HEK293 (cell line): ENCODE measurements at regions not wholly inside any gene's neighbourhood (a gene's known extent, or its start where the extent isn't known, plus 50 kb on each side); places are given as distances from the start of the nearest gene placed in this dataset.

Experiments
- CTCF ChIA-PET: fragments of 350-600 bp; formaldehyde crosslinking; extraction: SDS; loops from one replicate; lab custom pipeline; 2021; ENCODE audit warnings: antibody characterized with exemption; lab: Yijun Ruan, JAX
- POLR2A ChIA-PET: fragments of 300-600 bp; formaldehyde crosslinking; extraction: SDS; loops from one replicate; lab custom pipeline; 2020; ENCODE audit warnings: antibody characterized with exemption, inconsistent platforms; lab: Yijun Ruan, JAX
- H3K27ac ChIP-seq: fragments of 200-500 bp; sonication (Bioruptor generic); 2 replicates; pipeline ENCODE4 v1.5.1; 2014; ENCODE audit warnings: low read depth, low read length, control low read depth, inconsistent platforms; ENCODE audit errors: extremely low read depth
- H3K36me3 ChIP-seq, 2 experiments: fragments of 200-500 bp in 1 of 2; sonication (Bioruptor generic) in 1 of 2; 1 replicate in 1 of 2; 2 replicates in 1 of 2; pipeline ENCODE4 v1.5.1; 2014 to 2017; ENCODE audit warnings: inconsistent platforms in 2 of 2, low read length in 2 of 2; ENCODE audit not compliant: control insufficient read depth in 2 of 2, insufficient read depth in 1 of 2
- H3K4me1 ChIP-seq: fragments of 200-500 bp; sonication (Bioruptor generic); 2 replicates; pipeline ENCODE4 v1.5.1; 2014; ENCODE audit warnings: mild to moderate bottlenecking, low read length, inconsistent platforms; ENCODE audit not compliant: control insufficient read depth, insufficient read depth
- H3K4me3 ChIP-seq: 2 replicates; pipeline ENCODE4 v1.5.1; 2011; ENCODE audit warnings: low read depth, mild to moderate bottlenecking, control low read depth, low read length, moderate library complexity
- H3K9me3 ChIP-seq: fragments of 200-500 bp; sonication (Bioruptor generic); 2 replicates; pipeline ENCODE4 v1.5.1; 2014; ENCODE audit warnings: low read depth, low read length, inconsistent platforms; ENCODE audit not compliant: control insufficient read depth, insufficient read depth
- BCL11B ChIP-seq: fragments of 450-650 bp; formaldehyde crosslinking; IDR thresholded peaks from 2 replicates; pipeline ENCODE4 v1.5.1; 2016; ENCODE audit warnings: low read depth, missing biosample characterization, missing genetic modification characterization
- BCL6B ChIP-seq: fragments of 450-650 bp; formaldehyde crosslinking; IDR thresholded peaks from 2 replicates; pipeline ENCODE4 v1.5.1; 2017; ENCODE audit warnings: missing biosample characterization, missing genetic modification characterization
- FEZF1 ChIP-seq: fragments of 450-650 bp; formaldehyde crosslinking; IDR thresholded peaks from 2 replicates; pipeline ENCODE4 v1.5.1; 2016; ENCODE audit warnings: missing biosample characterization, missing genetic modification characterization
- GLI2 ChIP-seq: fragments of 450-650 bp; formaldehyde crosslinking; IDR thresholded peaks from 2 replicates; pipeline ENCODE4; 2017; ENCODE audit warnings: missing biosample characterization, missing genetic modification characterization, low read depth, borderline replicate concordance
- KLF16 ChIP-seq: fragments of 450-650 bp; formaldehyde crosslinking; IDR thresholded peaks from 2 replicates; pipeline ENCODE4 v1.5.1; 2017; ENCODE audit warnings: missing biosample characterization, missing genetic modification characterization
- PRDM1 ChIP-seq: fragments of 450-650 bp; formaldehyde crosslinking; IDR thresholded peaks from 2 replicates; pipeline ENCODE4; 2016; ENCODE audit warnings: missing biosample characterization, missing genetic modification characterization
- SCRT1 ChIP-seq: fragments of 450-650 bp; formaldehyde crosslinking; IDR thresholded peaks from 2 replicates; pipeline ENCODE4 v1.5.1; 2016; ENCODE audit warnings: missing biosample characterization, missing genetic modification characterization, borderline replicate concordance
- WT1 ChIP-seq: fragments of 450-650 bp; formaldehyde crosslinking; IDR thresholded peaks from 2 replicates; pipeline ENCODE4 v1.5.1; 2016; ENCODE audit warnings: missing biosample characterization, missing genetic modification characterization
- ZBTB11 ChIP-seq: fragments of 450-650 bp; formaldehyde crosslinking; conservative IDR thresholded peaks from 2 replicates; pipeline ENCODE4 v1.5.1; 2016; ENCODE audit warnings: low read depth, missing biosample characterization, missing genetic modification characterization
- ZFP3 ChIP-seq: fragments of 450-650 bp; formaldehyde crosslinking; IDR thresholded peaks from 2 replicates; pipeline ENCODE4 v1.5.1; 2016; ENCODE audit warnings: low read depth, missing biosample characterization, missing genetic modification characterization
- ZNF138 ChIP-seq: fragments of 450-650 bp; formaldehyde crosslinking; IDR thresholded peaks from 2 replicates; pipeline ENCODE4 v1.5.1; 2016; ENCODE audit warnings: missing biosample characterization, missing genetic modification characterization, borderline replicate concordance
- ZNF2 ChIP-seq: fragments of 450-650 bp; formaldehyde crosslinking; IDR thresholded peaks from 2 replicates; pipeline ENCODE4 v1.5.1; 2016; ENCODE audit warnings: missing biosample characterization, missing genetic modification characterization
- ZNF202 ChIP-seq: fragments of 450-650 bp; formaldehyde crosslinking; IDR thresholded peaks from 2 replicates; pipeline ENCODE4 v1.5.1; 2016; ENCODE audit warnings: missing biosample characterization, missing genetic modification characterization, borderline replicate concordance
- ZNF248 ChIP-seq: fragments of 450-650 bp; formaldehyde crosslinking; IDR thresholded peaks from 2 replicates; pipeline ENCODE4 v1.5.1; 2017; ENCODE audit warnings: missing biosample characterization, missing genetic modification characterization
- ZNF274 ChIP-seq, 2 experiments: fragments of 200-500 bp in 1 of 2; fragments of 450-650 bp in 1 of 2; sonication (Bioruptor generic) in 1 of 2; formaldehyde crosslinking in 1 of 2; IDR thresholded peaks; 2 replicates each; pipeline versions ENCODE4 v1.5.1 to v1.6.1; 2014 to 2016; ENCODE audit warnings: borderline replicate concordance in 1 of 2, inconsistent platforms in 1 of 2, low read length in 1 of 2, missing biosample characterization in 1 of 2, missing genetic modification characterization in 1 of 2
- ZNF302 ChIP-seq: fragments of 450-650 bp; formaldehyde crosslinking; IDR thresholded peaks from 2 replicates; pipeline ENCODE4 v1.5.1; 2016; ENCODE audit warnings: missing biosample characterization, missing genetic modification characterization, low read depth
- ZNF423 ChIP-seq: fragments of 450-650 bp; formaldehyde crosslinking; IDR thresholded peaks from 2 replicates; pipeline ENCODE4 v1.5.1; 2016; ENCODE audit warnings: missing biosample characterization, missing genetic modification characterization
- ZNF488 ChIP-seq: fragments of 450-650 bp; formaldehyde crosslinking; IDR thresholded peaks from 2 replicates; pipeline ENCODE4 v1.5.1; 2016; ENCODE audit warnings: missing biosample characterization, missing genetic modification characterization
- ZNF585B ChIP-seq: fragments of 450-650 bp; formaldehyde crosslinking; IDR thresholded peaks from 2 replicates; pipeline ENCODE4 v1.5.1; 2016; ENCODE audit warnings: missing biosample characterization, missing genetic modification characterization
- ZNF639 ChIP-seq: fragments of 450-650 bp; formaldehyde crosslinking; IDR thresholded peaks from 2 replicates; pipeline ENCODE4 v1.5.1; 2016; ENCODE audit warnings: missing biosample characterization, missing genetic modification characterization
- ZNF76 ChIP-seq: fragments of 450-650 bp; formaldehyde crosslinking; IDR thresholded peaks from 2 replicates; pipeline ENCODE4; 2016; ENCODE audit warnings: low read depth, missing biosample characterization, missing genetic modification characterization, borderline replicate concordance
- ZNF830 ChIP-seq: fragments of 450-650 bp; IDR thresholded peaks from 2 replicates; pipeline ENCODE4 v1.5.0; 2018; ENCODE audit warnings: missing biosample characterization, missing genetic modification characterization, low read depth, mild to moderate bottlenecking, moderate library complexity

- no peaks in the 10 kb centered on the region for H3K4me1 ChIP-seq
- H3K4me3 ChIP-seq, result no peak overlapping the region
- H3K9me3 ChIP-seq, result no peaks in the 10 kb centered on the region
- ChIA-PET POLR2A (no interaction called here), CTCF (no interaction called here)
- TF ChIP-seq BCL11B (tag by site-specific recombination) (no peak), GLI2 (no peak), ZNF423 (no peak), ZNF248 (no peak), ZNF138 (no peak), ZNF585B (tag by site-specific recombination) (no peak), ZNF488 (tag by site-specific recombination) (no peak), WT1 (no peak), PRDM1 (tag by site-specific recombination) (no peak), BCL6B (tag by site-specific recombination) (no peak), ZNF2 (tag by site-specific recombination) (no peak), ZFP3 (no peak), ZNF202 (tag by site-specific recombination) (no peak), SCRT1 (tag by site-specific recombination) (no peak), ZBTB11 (tag by site-specific recombination) (no peak)
- no peaks in the 10 kb centered on the region for H3K36me3 ChIP-seq
- no peak overlapping the region for H3K27ac ChIP-seq
Measured at GRCh38 chr2:59851836-59852475, 701.5 kb downstream of the BCL11A start.

- POLR2A ChIA-PET, result no interaction called here
- Histone ChIP-seq H3K27ac (no peak overlapping the region), H3K36me3 (no peaks in the 10 kb centered on the region), H3K4me1 (no peaks in the 10 kb centered on the region), H3K4me3 (no peak overlapping the region), H3K9me3 (no peaks in the 10 kb centered on the region)
- CTCF ChIA-PET, result interaction anchor here (0.6 kb wide), 1 partner anchor 744 kb away, joined by 3 read pairs; no protein-coding TSS in a partner anchor
- TF ChIP-seq ZBTB11 (tag by site-specific recombination) (no peak), ZNF830 (tag by site-specific recombination) (no peak), ZNF274 (IDR thresholded peaks at IDR 0.05; ENCODE audit: low read length) (no peak), ZNF274 (tag by site-specific recombination; IDR thresholded peaks at IDR 0.05; ENCODE audit: borderline replicate concordance) (no peak), ZNF76 (tag by site-specific recombination) (no peak), FEZF1 (no peak), KLF16 (tag by site-specific recombination) (no peak), ZNF302 (tag by site-specific recombination) (no peak), ZNF639 (tag by site-specific recombination) (no peak), BCL6B (tag by site-specific recombination) (no peak)
Measured at GRCh38 chr2:59850554-59850953, 702.9 kb downstream of the BCL11A start.
